Mammary epithelial cell (primary cell): ENCODE measurements at regions not wholly inside any gene's neighbourhood (a gene's known extent, or its start where the extent isn't known, plus 50 kb on each side); places are given as distances from the start of the nearest gene placed in this dataset.

Experiments used
- CTCF ChIP-seq, 2 donors: IDR thresholded peaks in 1 of 2; conservative IDR thresholded peaks in 1 of 2; 2 replicates each; pipeline ENCODE4 v1.5.1; 2011 to 2012; ENCODE audit warnings: inconsistent platforms in 2 of 2, low read length in 2 of 2, mild to moderate bottlenecking in 2 of 2, control low read depth in 1 of 2, low read depth in 1 of 2; ENCODE audit not compliant: insufficient read depth in 1 of 2; ENCODE audit errors: extremely low read depth in 1 of 2
- EZH2 ChIP-seq: IDR thresholded peaks from 2 replicates; pipeline ENCODE4 v1.6.1; 2012; ENCODE audit warnings: low read length, inconsistent platforms, borderline replicate concordance

GRCh38 chr6:96470296-96470695 is 51.3 kb upstream of the UFL1 start:
- no peak for TF ChIP-seq CTCF (conservative IDR thresholded peaks at IDR 0.05 in 1 of 2, IDR thresholded peaks at IDR 0.05 in 1 of 2; ENCODE audit: extremely low read depth in 1 of 2, insufficient read depth in 1 of 2, low read depth in 1 of 2, low read length in 2 of 2)
- TF ChIP-seq EZH2 = no peak
